ENCODE measurements at regions not wholly inside any gene's neighbourhood (a gene's known extent, or its start where the extent isn't known, plus 50 kb on each side); places are given as distances from the start of the nearest gene placed in this dataset.

DNA sequence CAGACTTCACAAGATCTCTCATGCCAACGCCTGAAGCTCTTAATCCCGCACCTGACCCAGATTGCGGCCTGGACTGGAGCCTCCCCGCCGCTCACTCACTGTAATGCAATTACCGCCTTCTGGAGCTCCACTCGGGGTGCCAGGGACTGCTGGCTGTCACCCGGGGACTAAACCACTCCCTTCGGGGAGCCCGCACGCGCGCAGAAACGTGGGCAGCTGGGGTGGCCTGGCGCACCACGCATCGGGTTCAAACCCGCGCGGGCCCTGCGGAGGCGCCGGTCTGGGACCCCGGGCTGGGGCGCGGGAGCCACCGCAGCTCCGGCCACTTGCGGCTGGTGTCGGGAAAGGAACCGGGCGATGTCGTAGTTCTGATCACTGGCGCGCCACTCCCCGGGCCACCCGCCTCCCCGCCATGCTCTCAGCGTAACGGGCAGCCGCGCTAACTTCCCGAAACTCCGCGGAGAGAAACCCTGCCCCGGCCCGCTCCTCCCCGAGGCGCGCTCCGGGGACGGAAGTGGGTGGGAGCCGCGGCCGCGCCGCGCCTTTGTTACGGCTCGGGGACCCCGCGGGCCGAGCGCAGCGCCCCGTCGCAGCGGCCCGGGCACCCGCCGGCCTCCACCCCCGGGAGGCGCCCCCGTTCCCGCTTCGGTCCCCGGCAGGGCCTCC, 100.3 kb upstream of the SVIL start:
- no peak for DNase-seq (ENCODE audit: low read depth)
- Histone ChIP-seq H3K36me3 (ENCODE audit: control insufficient read depth, insufficient read depth, low read length) (no peaks in the 10 kb centered on the region), H3K27me3 (ENCODE audit: control insufficient read depth, insufficient read depth, low read length) (no peaks in the 10 kb centered on the region), H3K4me3 (ENCODE audit: low read depth, low read length) (peak overlapping the region; percentile 68)
- TF ChIP-seq, protein P1, sequence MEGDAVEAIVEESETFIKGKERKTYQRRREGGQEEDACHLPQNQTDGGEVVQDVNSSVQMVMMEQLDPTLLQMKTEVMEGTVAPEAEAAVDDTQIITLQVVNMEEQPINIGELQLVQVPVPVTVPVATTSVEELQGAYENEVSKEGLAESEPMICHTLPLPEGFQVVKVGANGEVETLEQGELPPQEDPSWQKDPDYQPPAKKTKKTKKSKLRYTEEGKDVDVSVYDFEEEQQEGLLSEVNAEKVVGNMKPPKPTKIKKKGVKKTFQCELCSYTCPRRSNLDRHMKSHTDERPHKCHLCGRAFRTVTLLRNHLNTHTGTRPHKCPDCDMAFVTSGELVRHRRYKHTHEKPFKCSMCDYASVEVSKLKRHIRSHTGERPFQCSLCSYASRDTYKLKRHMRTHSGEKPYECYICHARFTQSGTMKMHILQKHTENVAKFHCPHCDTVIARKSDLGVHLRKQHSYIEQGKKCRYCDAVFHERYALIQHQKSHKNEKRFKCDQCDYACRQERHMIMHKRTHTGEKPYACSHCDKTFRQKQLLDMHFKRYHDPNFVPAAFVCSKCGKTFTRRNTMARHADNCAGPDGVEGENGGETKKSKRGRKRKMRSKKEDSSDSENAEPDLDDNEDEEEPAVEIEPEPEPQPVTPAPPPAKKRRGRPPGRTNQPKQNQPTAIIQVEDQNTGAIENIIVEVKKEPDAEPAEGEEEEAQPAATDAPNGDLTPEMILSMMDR (IDR thresholded peaks at IDR 0.05; ENCODE audit: insufficient read depth, low read length, poor library complexity, severe bottlenecking) = no peak

DNA sequence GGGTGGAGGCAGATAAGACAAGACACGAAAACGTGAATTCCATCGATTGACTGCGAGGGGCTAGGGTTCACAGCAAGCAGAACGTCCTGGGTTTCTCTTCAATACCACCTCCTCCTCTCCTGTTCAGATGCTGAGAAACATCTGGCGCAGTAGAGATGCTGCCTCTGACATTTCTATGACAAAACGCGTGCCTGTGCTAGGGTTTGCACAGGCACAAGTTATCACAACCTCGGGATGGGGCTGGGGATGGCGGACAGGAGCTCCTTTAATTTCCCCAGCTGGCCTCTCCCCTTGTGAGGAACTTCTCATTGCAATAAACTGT, 99.8 kb upstream of the SVIL start:
- no peak for DNase-seq (ENCODE audit: low read depth)

GRCh38 chr10:29733323-29733722, 98.6 kb upstream of the SVIL start:
- Histone ChIP-seq H3K27me3 (ENCODE audit: control insufficient read depth, insufficient read depth, low read length) (no peaks in the 10 kb centered on the region), H3K36me3 (ENCODE audit: control insufficient read depth, insufficient read depth, low read length) (no peaks in the 10 kb centered on the region), H3K4me3 (ENCODE audit: low read depth, low read length) (no peak overlapping the region)
- TF ChIP-seq, protein P1 (IDR thresholded peaks at IDR 0.05; ENCODE audit: insufficient read depth, low read length, poor library complexity, severe bottlenecking) = no peak
- no peak for DNase-seq (ENCODE audit: low read depth)

More for the DNA sequence above, 99.8 kb upstream of the SVIL start:
- Histone ChIP-seq H3K4me3 (ENCODE audit: low read depth, low read length) (peak overlapping the region; percentile 68), H3K36me3 (ENCODE audit: control insufficient read depth, insufficient read depth, low read length) (no peaks in the 10 kb centered on the region), H3K27me3 (ENCODE audit: control insufficient read depth, insufficient read depth, low read length) (no peaks in the 10 kb centered on the region)
- TF ChIP-seq, protein P1 (IDR thresholded peaks at IDR 0.05; ENCODE audit: insufficient read depth, low read length, poor library complexity, severe bottlenecking) = no peak

- no peak overlapping the region for H3K4me3 ChIP-seq (ENCODE audit: low read depth, low read length)
- no peaks in the 10 kb centered on the region for H3K27me3 ChIP-seq (ENCODE audit: control insufficient read depth, insufficient read depth, low read length)
- H3K36me3 ChIP-seq (ENCODE audit: control insufficient read depth, insufficient read depth, low read length) = no peaks in the 10 kb centered on the region
- TF ChIP-seq, protein P1 (IDR thresholded peaks at IDR 0.05; ENCODE audit: insufficient read depth, low read length, poor library complexity, severe bottlenecking) = no peak
- DNase-seq (ENCODE audit: low read depth) = no peak
Observed at GRCh38 chr10:29732918-29733317, 98.1 kb upstream of the SVIL start.

DNA sequence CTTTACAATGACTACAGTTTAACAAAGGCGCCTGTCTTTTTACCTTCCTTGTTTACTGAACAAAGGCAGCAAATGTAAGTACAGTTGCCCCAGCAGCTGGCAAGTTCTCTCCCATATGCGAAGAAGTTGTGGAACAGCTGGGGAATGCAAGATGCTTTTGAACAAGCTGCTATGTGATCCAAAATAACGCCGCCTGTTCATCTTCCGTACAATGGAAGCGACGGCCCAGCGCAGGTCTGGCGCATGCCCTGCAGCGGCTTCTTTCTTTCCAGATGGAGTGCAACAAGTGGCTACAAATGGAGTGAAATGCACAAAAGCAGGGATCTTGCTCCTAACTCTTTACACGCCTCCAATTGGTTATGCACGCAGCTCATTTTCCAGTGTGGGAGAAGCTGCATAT, 97.0 kb upstream of the SVIL start:
- Histone ChIP-seq H3K4me3 (ENCODE audit: low read depth, low read length) (no peak overlapping the region), H3K36me3 (ENCODE audit: control insufficient read depth, insufficient read depth, low read length) (no peaks in the 10 kb centered on the region), H3K27me3 (ENCODE audit: control insufficient read depth, insufficient read depth, low read length) (no peaks in the 10 kb centered on the region)
- DNase-seq (ENCODE audit: low read depth) = no peak
- TF ChIP-seq, protein P1 (IDR thresholded peaks at IDR 0.05; ENCODE audit: insufficient read depth, low read length, poor library complexity, severe bottlenecking) = no peak

- Histone ChIP-seq H3K36me3 (ENCODE audit: control insufficient read depth, insufficient read depth, low read length) (no peaks in the 10 kb centered on the region), H3K27me3 (ENCODE audit: control insufficient read depth, insufficient read depth, low read length) (no peaks in the 10 kb centered on the region), H3K4me3 (ENCODE audit: low read depth, low read length) (no peak overlapping the region)
- TF ChIP-seq, protein P1 (IDR thresholded peaks at IDR 0.05; ENCODE audit: insufficient read depth, low read length, poor library complexity, severe bottlenecking) = no peak
- DNase-seq (ENCODE audit: low read depth) = no peak
Observed at GRCh38 chr10:29730969-29731368, 96.2 kb upstream of the SVIL start.

Data from kidney epithelial cell (primary cell).